Keratinocyte (primary cell): ENCODE measurements at regions not wholly inside any gene's neighbourhood (a gene's known extent, or its start where the extent isn't known, plus 50 kb on each side); places are given as distances from the start of the nearest gene placed in this dataset.

Source experiments
- CTCF ChIP-seq, 3 experiments: IDR thresholded peaks in 1 of 3; conservative IDR thresholded peaks in 1 of 3; optimal IDR thresholded peaks in 1 of 3; 2 replicates in 2 of 3; 3 replicates in 1 of 3; pipeline versions ENCODE3 to v1.5.1; 2011; ENCODE audit warnings: low read length in 3 of 3, mild to moderate bottlenecking in 3 of 3, moderate library complexity in 2 of 3, control low read depth in 1 of 3, inconsistent platforms in 1 of 3; ENCODE audit not compliant: insufficient read depth in 2 of 3; ENCODE audit errors: extremely low read depth in 1 of 3
- EZH2 ChIP-seq: IDR thresholded peaks from one replicate; pipeline ENCODE4 v1.6.1; 2012; ENCODE audit warnings: inconsistent platforms, mild to moderate bottlenecking, low read length, moderate library complexity

DNA sequence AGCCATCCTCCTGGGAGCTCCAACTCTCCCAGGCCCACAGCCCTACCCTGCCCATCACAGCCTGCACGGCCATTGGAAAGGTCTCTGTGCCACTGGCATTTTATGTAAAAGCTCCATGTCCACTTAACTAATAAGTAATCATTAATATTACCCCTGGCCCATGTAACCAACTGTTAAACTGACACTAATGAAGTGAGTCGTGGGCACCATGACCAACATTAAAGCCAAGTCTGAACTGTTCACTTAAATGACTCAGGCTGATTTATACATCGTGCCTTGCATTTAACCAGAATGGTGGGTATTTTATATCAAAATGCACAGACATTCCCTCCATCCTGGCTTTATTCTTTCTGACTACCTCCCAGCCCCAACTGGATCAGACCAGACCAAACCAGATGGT lies 229.3 kb downstream of the SOX9 start:
- TF ChIP-seq CTCF (optimal IDR thresholded peaks at IDR 0.05 in 1 of 3, IDR thresholded peaks at IDR 0.05 in 1 of 3, conservative IDR thresholded peaks at IDR 0.05 in 1 of 3; ENCODE audit: extremely low read depth in 1 of 3, insufficient read depth in 2 of 3, low read length in 3 of 3) (no peak), EZH2 (no peak)
